HUES48 (cell line): ENCODE measurements at regions not wholly inside any gene's neighbourhood (a gene's known extent, or its start where the extent isn't known, plus 50 kb on each side); places are given as distances from the start of the nearest gene placed in this dataset.

Experiments
- H3K27ac ChIP-seq: one replicate; pipeline ENCODE4 v1.7.0; 2013; ENCODE audit warnings: low read depth, low read length, inconsistent platforms
- H3K27me3 ChIP-seq: 2 replicates; pipeline ENCODE4 v1.6.1; 2013; ENCODE audit warnings: mild to moderate bottlenecking, low read length; ENCODE audit not compliant: control insufficient read depth, insufficient read depth
- H3K36me3 ChIP-seq: 2 replicates; pipeline ENCODE4 v1.6.1; 2013; ENCODE audit warnings: low read length; ENCODE audit not compliant: control insufficient read depth, insufficient read depth
- H3K4me1 ChIP-seq: 2 replicates; pipeline ENCODE4 v1.6.1; 2013; ENCODE audit warnings: mild to moderate bottlenecking, low read length; ENCODE audit not compliant: control insufficient read depth, insufficient read depth
- H3K4me3 ChIP-seq: 2 replicates; pipeline ENCODE4 v1.5.1; 2013; ENCODE audit warnings: mild to moderate bottlenecking, low read depth, low read length
- H3K9ac ChIP-seq: 2 replicates; pipeline ENCODE4 v1.6.1; 2013; ENCODE audit warnings: mild to moderate bottlenecking, low read depth, low read length, moderate library complexity
- H3K9me3 ChIP-seq: 2 replicates; pipeline ENCODE4 v1.6.1; 2013; ENCODE audit warnings: low read length; ENCODE audit not compliant: control insufficient read depth, insufficient read depth

- Histone ChIP-seq H3K4me1 (peaks cover 4% of the 10 kb centered on the region), H3K4me3 (no peak overlapping the region), H3K9me3 (no peaks in the 10 kb centered on the region), H3K36me3 (no peaks in the 10 kb centered on the region), H3K27ac (no peak overlapping the region), H3K9ac (no peak overlapping the region), H3K27me3 (no peaks in the 10 kb centered on the region; the same call in 1 of the 2 replicates)
Observed at GRCh38 chr1:232301246-232301645, 328.7 kb downstream of the SIPA1L2 start.

- Histone ChIP-seq H3K27ac (no peak overlapping the region), H3K9ac (no peak overlapping the region), H3K4me3 (no peak overlapping the region), H3K36me3 (no peaks in the 10 kb centered on the region), H3K9me3 (no peaks in the 10 kb centered on the region), H3K4me1 (no peaks in the 10 kb centered on the region), H3K27me3 (no peaks in the 10 kb centered on the region; the same call in 1 of the 2 replicates)
Observed at GRCh38 chr1:232300466-232300865, 329.5 kb downstream of the SIPA1L2 start.

GRCh38 chr1:232296461-232296860, 333.5 kb downstream of the SIPA1L2 start:
- Histone ChIP-seq H3K4me3 (no peak overlapping the region), H3K27me3 (peaks cover 2% of the 10 kb centered on the region; the same call in 1 of the 2 replicates), H3K4me1 (no peaks in the 10 kb centered on the region), H3K36me3 (no peaks in the 10 kb centered on the region), H3K9ac (no peak overlapping the region), H3K9me3 (no peaks in the 10 kb centered on the region), H3K27ac (no peak overlapping the region)

GRCh38 chr1:232293361-232293760, 336.6 kb downstream of the SIPA1L2 start:
- H3K27ac ChIP-seq: no peak overlapping the region
- H3K4me3 ChIP-seq: no peak overlapping the region
- H3K36me3 ChIP-seq: no peaks in the 10 kb centered on the region
- no peaks in the 10 kb centered on the region for H3K9me3 ChIP-seq
- no peaks in the 10 kb centered on the region for H3K4me1 ChIP-seq
- H3K9ac ChIP-seq: no peak overlapping the region
- peaks cover 2% of the 10 kb centered on the region for H3K27me3 ChIP-seq

- Histone ChIP-seq H3K9me3 (no peaks in the 10 kb centered on the region), H3K9ac (no peak overlapping the region), H3K27me3 (peaks cover 2% of the 10 kb centered on the region; the same call in 1 of the 2 replicates), H3K36me3 (no peaks in the 10 kb centered on the region), H3K4me1 (no peaks in the 10 kb centered on the region), H3K4me3 (no peak overlapping the region), H3K27ac (no peak overlapping the region)
Observed at GRCh38 chr1:232292818-232293217, 337.1 kb downstream of the SIPA1L2 start.

GRCh38 chr1:232292239-232292638, 337.7 kb downstream of the SIPA1L2 start:
- no peaks in the 10 kb centered on the region for H3K4me1 ChIP-seq
- H3K4me3 ChIP-seq: no peak overlapping the region
- H3K9ac ChIP-seq: no peak overlapping the region
- H3K9me3 ChIP-seq: no peaks in the 10 kb centered on the region
- H3K36me3 ChIP-seq: no peaks in the 10 kb centered on the region
- H3K27ac ChIP-seq: no peak overlapping the region
- peaks cover 2% of the 10 kb centered on the region; the same call in 1 of the 2 replicates for H3K27me3 ChIP-seq

GRCh38 chr1:232291681-232292080, 338.3 kb downstream of the SIPA1L2 start:
- Histone ChIP-seq H3K9ac (no peak overlapping the region), H3K27ac (no peak overlapping the region), H3K27me3 (peaks cover 2% of the 10 kb centered on the region; the same call in 1 of the 2 replicates)

GRCh38 chr1:232291261-232291660, 338.7 kb downstream of the SIPA1L2 start:
- peaks cover 2% of the 10 kb centered on the region; the same call in 1 of the 2 replicates for H3K27me3 ChIP-seq
- no peaks in the 10 kb centered on the region for H3K4me1 ChIP-seq
- H3K9ac ChIP-seq: no peak overlapping the region
- no peaks in the 10 kb centered on the region for H3K9me3 ChIP-seq
- H3K27ac ChIP-seq: no peak overlapping the region
- no peaks in the 10 kb centered on the region for H3K36me3 ChIP-seq
- H3K4me3 ChIP-seq: no peak overlapping the region

More at GRCh38 chr1:232291681-232292080, 338.3 kb downstream of the SIPA1L2 start:
- Histone ChIP-seq H3K36me3 (no peaks in the 10 kb centered on the region), H3K4me3 (no peak overlapping the region), H3K4me1 (no peaks in the 10 kb centered on the region), H3K9me3 (no peaks in the 10 kb centered on the region)

- no peaks in the 10 kb centered on the region for H3K4me1 ChIP-seq
- peaks cover 2% of the 10 kb centered on the region; the same call in 1 of the 2 replicates for H3K27me3 ChIP-seq
- H3K4me3 ChIP-seq: no peak overlapping the region
- H3K27ac ChIP-seq: no peak overlapping the region
- H3K36me3 ChIP-seq: no peaks in the 10 kb centered on the region
- no peak overlapping the region for H3K9ac ChIP-seq
- no peaks in the 10 kb centered on the region for H3K9me3 ChIP-seq
Observed at GRCh38 chr1:232290570-232290969, 339.4 kb downstream of the SIPA1L2 start.

GRCh38 chr1:232287676-232288569, 342.0 kb downstream of the SIPA1L2 start:
- Histone ChIP-seq H3K4me3 (no peak overlapping the region), H3K9me3 (no peaks in the 10 kb centered on the region), H3K27me3 (peaks cover 2% of the 10 kb centered on the region), H3K27ac (no peak overlapping the region), H3K36me3 (no peaks in the 10 kb centered on the region), H3K9ac (no peak overlapping the region), H3K4me1 (no peaks in the 10 kb centered on the region)

- peaks cover 20% of the 10 kb centered on the region for H3K4me1 ChIP-seq
- no peak overlapping the region for H3K27ac ChIP-seq
- peaks cover 5% of the 10 kb centered on the region for H3K27me3 ChIP-seq
- no peaks in the 10 kb centered on the region for H3K36me3 ChIP-seq
- no peak overlapping the region for H3K4me3 ChIP-seq
- H3K9ac ChIP-seq: no peak overlapping the region
- no peaks in the 10 kb centered on the region for H3K9me3 ChIP-seq
Observed at GRCh38 chr1:232285138-232285537, 344.8 kb downstream of the SIPA1L2 start.
